ENCODE measurements at regions not wholly inside any gene's neighbourhood (a gene's known extent, or its start where the extent isn't known, plus 50 kb on each side); places are given as distances from the start of the nearest gene placed in this dataset.

GRCh38 chr7:116310141-116310540, 99.8 kb downstream of the TES start:
- no peaks in the 10 kb centered on the region for H3K9me3 ChIP-seq

GRCh38 chr7:116311259-116311658, 100.9 kb downstream of the TES start:
- no peak for ATAC-seq (ENCODE audit: insufficient number of reproducible peaks, low FRiP score, low read depth)
- H3K4me3 ChIP-seq: no peak overlapping the region
- H3K27ac ChIP-seq: no peak overlapping the region
- TF ChIP-seq CTCF (IDR thresholded peaks at IDR 0.05): no peak
- H3K9me3 ChIP-seq: no peaks in the 10 kb centered on the region
- no peak for DNase-seq (ENCODE audit: low spot score)
- peaks cover 5 to 11% of the 10 kb centered on the region in 2 donors for H3K4me1 ChIP-seq (ENCODE audit: control insufficient read depth in 1 of 2, low read depth in 2 of 2)
- H3K36me3 ChIP-seq: no peaks in the 10 kb centered on the region
- no peaks in the 10 kb centered on the region for H3K27me3 ChIP-seq (replicated peaks; ENCODE audit: insufficient read depth)

More at GRCh38 chr7:116310141-116310540, 99.8 kb downstream of the TES start:
- no peaks in the 10 kb centered on the region for H3K27me3 ChIP-seq (replicated peaks; ENCODE audit: insufficient read depth)
- H3K4me3 ChIP-seq: no peak overlapping the region
- ATAC-seq (ENCODE audit: insufficient number of reproducible peaks, low FRiP score, low read depth): no peak
- no peak for DNase-seq (ENCODE audit: low spot score)
- H3K36me3 ChIP-seq: no peaks in the 10 kb centered on the region
- H3K4me1 ChIP-seq (ENCODE audit: control insufficient read depth in 1 of 2, low read depth in 2 of 2): peaks cover 5% of the 10 kb centered on the region in 2 donors
- TF ChIP-seq CTCF (IDR thresholded peaks at IDR 0.05): no peak
- H3K27ac ChIP-seq: no peak overlapping the region

GRCh38 chr7:116311816-116312471, 101.6 kb downstream of the TES start:
- no peak for TF ChIP-seq CTCF (IDR thresholded peaks at IDR 0.05)
- DNase-seq (ENCODE audit: low spot score) (no peak), ATAC-seq (ENCODE audit: insufficient number of reproducible peaks, low FRiP score, low read depth) (no peak)
- Histone ChIP-seq H3K4me3 (no peak overlapping the region), H3K27me3 (replicated peaks; ENCODE audit: insufficient read depth) (no peaks in the 10 kb centered on the region), H3K27ac (no peak overlapping the region), H3K9me3 (no peaks in the 10 kb centered on the region), H3K36me3 (no peaks in the 10 kb centered on the region), H3K4me1 (ENCODE audit: control insufficient read depth in 1 of 2, low read depth in 2 of 2) (peaks cover 8 to 18% of the 10 kb centered on the region in 2 donors)

GRCh38 chr7:116315293-116315692, 105.0 kb downstream of the TES start:
- TF ChIP-seq CTCF (IDR thresholded peaks at IDR 0.05): no peak

GRCh38 chr7:116315803-116316202, 105.5 kb downstream of the TES start:
- ATAC-seq (ENCODE audit: insufficient number of reproducible peaks, low FRiP score, low read depth) (no peak), DNase-seq (ENCODE audit: low spot score) (no peak)
- H3K9me3 ChIP-seq: no peaks in the 10 kb centered on the region
- peaks cover 9 to 24% of the 10 kb centered on the region in 2 donors for H3K4me1 ChIP-seq (ENCODE audit: control insufficient read depth in 1 of 2, low read depth in 2 of 2)
- no peak overlapping the region for H3K27ac ChIP-seq
- no peaks in the 10 kb centered on the region for H3K27me3 ChIP-seq (replicated peaks; ENCODE audit: insufficient read depth)
- TF ChIP-seq CTCF (IDR thresholded peaks at IDR 0.05): no peak
- H3K4me3 ChIP-seq: no peak overlapping the region
- H3K36me3 ChIP-seq: no peaks in the 10 kb centered on the region

More at GRCh38 chr7:116315293-116315692, 105.0 kb downstream of the TES start:
- Histone ChIP-seq H3K4me1 (ENCODE audit: control insufficient read depth in 1 of 2, low read depth in 2 of 2) (peaks cover 9 to 24% of the 10 kb centered on the region in 2 donors), H3K36me3 (no peaks in the 10 kb centered on the region), H3K27me3 (replicated peaks; ENCODE audit: insufficient read depth) (no peaks in the 10 kb centered on the region), H3K27ac (peak overlapping the region in 1 of 2 donors; percentile 8), H3K4me3 (no peak overlapping the region), H3K9me3 (no peaks in the 10 kb centered on the region)
- no peak for ATAC-seq (ENCODE audit: insufficient number of reproducible peaks, low FRiP score, low read depth)
- DNase-seq (ENCODE audit: low spot score): no peak
